Sigmoid colon (tissue), 4 donors: ENCODE measurements at regions not wholly inside any gene's neighbourhood (a gene's known extent, or its start where the extent isn't known, plus 50 kb on each side); places are given as distances from the start of the nearest gene placed in this dataset.
"Not testable (repeated sequence)": the region's sequence is repeated elsewhere in the genome, so short reads cannot be mapped to it uniquely, and the experiment has no call there.

Experiments
- EP300 ChIP-seq, 4 donors: sonication (generic); formaldehyde crosslinking; IDR thresholded peaks; one replicate each; pipeline ENCODE4 v1.6.1; 2017; ENCODE audit warnings: antibody characterized with exemption in 4 of 4
- POLR2AphosphoS5 ChIP-seq, 4 donors: sonication (generic); formaldehyde crosslinking; IDR thresholded peaks; one replicate each; pipeline ENCODE4 v1.6.1; 2017; ENCODE audit warnings: antibody characterized with exemption in 4 of 4
- TF ChIP-seq, protein P1 (sequence below), 4 experiments: fragments of 450-650 bp in 3 of 4; fragments of 200-600 bp in 1 of 4; IDR thresholded peaks; one replicate each; pipeline ENCODE4 v1.5.1; 2016 to 2019; ENCODE audit warnings: antibody characterized with exemption in 4 of 4, mild to moderate bottlenecking in 3 of 4, moderate library complexity in 2 of 4

DNA sequence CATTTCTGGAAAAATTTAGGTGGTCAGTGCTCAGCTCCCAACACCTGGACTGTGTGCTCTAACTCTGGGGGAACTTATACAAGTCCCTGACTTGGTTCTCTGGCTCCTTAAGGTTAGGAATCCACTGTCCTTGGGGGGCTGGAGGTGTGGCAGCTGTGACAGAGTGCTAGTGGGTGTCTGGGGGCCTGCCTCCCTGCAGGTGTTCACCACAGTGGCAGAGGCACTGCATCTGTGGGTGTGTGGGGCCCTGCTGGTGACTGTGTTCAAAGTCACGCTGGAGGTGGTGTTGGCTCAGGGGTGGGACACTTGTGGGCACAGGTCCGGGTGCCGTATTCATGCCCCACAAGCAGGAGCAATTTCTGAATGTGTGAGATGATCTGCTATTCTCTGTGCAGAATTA, 87.2 kb downstream of the OR4M2 start:
- not testable (repeated sequence) for TF ChIP-seq EP300, POLR2AphosphoS5 (IDR thresholded peaks at IDR 0.05)
- TF ChIP-seq, protein P1, sequence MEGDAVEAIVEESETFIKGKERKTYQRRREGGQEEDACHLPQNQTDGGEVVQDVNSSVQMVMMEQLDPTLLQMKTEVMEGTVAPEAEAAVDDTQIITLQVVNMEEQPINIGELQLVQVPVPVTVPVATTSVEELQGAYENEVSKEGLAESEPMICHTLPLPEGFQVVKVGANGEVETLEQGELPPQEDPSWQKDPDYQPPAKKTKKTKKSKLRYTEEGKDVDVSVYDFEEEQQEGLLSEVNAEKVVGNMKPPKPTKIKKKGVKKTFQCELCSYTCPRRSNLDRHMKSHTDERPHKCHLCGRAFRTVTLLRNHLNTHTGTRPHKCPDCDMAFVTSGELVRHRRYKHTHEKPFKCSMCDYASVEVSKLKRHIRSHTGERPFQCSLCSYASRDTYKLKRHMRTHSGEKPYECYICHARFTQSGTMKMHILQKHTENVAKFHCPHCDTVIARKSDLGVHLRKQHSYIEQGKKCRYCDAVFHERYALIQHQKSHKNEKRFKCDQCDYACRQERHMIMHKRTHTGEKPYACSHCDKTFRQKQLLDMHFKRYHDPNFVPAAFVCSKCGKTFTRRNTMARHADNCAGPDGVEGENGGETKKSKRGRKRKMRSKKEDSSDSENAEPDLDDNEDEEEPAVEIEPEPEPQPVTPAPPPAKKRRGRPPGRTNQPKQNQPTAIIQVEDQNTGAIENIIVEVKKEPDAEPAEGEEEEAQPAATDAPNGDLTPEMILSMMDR (IDR thresholded peaks at IDR 0.05): not testable (repeated sequence)
